NAMALWA (cell line): ENCODE measurements at regions not wholly inside any gene's neighbourhood (a gene's known extent, or its start where the extent isn't known, plus 50 kb on each side); places are given as distances from the start of the nearest gene placed in this dataset.
A peak's percentile ranks its signal among the peaks of the same experiment; 100 is the strongest.

Experiments
- DNase-seq: peaks from one replicate; pipeline ENCODE4 v3.0.0-alpha.2; 2015; ENCODE audit warnings: low spot score

GRCh38 chr14:44149597-44149996, 357.5 kb downstream of the FSCB start:
- DNase-seq, result peak; percentile 14

DNA sequence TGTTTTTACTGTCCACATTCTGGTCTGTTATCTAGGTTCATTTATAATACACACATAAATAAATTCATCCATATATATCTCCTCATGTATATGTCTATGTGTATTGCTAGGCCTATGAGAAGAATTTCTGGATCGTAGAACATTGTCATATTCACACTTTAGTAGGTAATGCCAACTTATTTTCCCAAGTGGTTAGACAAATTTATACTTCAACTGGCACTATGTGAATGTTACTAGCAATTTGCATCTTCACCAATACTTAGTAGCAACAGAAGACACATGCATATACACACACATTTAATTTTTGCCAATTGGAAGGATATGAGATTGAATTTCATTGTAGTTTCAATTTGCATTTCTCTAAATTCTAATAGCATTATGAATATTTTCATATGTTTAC, 365.1 kb downstream of the FSCB start:
- no peak for DNase-seq

GRCh38 chr14:44135972-44136371, 371.1 kb downstream of the FSCB start:
- no peak for DNase-seq

DNA sequence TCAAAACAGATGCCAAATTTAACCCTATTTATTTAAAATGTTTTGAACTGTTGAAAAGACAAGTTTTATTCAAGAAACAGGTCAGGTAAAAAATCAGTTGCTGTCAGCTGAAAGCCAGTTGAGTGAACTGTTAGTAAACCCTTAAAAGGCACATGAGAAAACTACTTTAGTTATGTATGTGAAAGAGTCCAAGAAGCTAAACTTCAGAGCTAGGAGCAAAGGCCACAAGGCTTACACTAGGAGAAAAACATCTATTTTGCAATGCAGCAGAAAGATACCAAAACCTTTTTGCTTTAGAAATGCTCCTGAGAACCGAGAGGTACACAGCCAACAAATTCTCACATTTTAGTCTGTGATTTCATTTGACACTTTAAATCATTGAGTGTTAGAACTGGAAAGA, 375.2 kb downstream of the FSCB start:
- DNase-seq, result no peak

GRCh38 chr14:44113769-44114730, 393.0 kb downstream of the FSCB start:
- no peak for DNase-seq

GRCh38 chr14:44112774-44113460, 394.2 kb downstream of the FSCB start:
- DNase-seq, result no peak

DNA sequence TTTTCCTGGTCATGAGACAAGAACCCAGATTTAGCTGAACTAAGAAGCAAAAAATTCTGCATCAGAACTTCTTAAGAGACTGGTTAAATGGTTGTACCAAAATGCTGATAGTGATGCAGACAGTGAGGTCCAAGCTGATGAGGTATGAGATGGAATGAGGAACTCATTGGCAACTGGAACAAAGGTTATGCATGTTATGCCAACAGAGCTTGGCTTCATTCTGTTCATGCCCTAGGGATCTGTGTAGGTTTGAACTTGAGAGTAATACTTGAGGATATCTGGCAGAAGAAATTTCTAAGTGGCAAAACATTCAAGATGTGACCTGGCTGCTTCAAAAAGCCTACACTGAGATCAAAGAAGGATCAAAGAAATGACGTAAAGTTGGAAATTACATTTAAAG, 398.0 kb downstream of the FSCB start:
- DNase-seq, result no peak

- DNase-seq, result no peak
Measured at GRCh38 chr14:44108601-44109000, 398.5 kb downstream of the FSCB start.

DNA sequence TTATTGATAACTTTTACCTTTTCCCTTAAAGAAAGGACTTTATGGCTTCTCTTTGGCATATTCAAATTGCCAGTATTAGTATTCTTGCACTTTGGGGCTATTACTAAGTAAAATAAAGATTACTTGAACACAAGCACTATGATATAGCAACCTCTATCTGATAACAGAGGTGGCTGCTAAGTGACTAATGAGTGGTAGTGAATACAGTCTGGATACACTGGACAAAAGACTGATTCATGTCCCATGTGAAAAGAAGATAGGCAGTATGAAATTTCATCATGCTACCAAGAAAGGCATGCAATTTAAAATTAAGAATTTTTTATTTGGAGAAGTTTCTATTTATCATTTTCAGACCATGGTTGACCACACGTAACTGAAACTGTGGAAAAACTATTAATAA, 399.9 kb downstream of the FSCB start:
- no peak for DNase-seq

DNA sequence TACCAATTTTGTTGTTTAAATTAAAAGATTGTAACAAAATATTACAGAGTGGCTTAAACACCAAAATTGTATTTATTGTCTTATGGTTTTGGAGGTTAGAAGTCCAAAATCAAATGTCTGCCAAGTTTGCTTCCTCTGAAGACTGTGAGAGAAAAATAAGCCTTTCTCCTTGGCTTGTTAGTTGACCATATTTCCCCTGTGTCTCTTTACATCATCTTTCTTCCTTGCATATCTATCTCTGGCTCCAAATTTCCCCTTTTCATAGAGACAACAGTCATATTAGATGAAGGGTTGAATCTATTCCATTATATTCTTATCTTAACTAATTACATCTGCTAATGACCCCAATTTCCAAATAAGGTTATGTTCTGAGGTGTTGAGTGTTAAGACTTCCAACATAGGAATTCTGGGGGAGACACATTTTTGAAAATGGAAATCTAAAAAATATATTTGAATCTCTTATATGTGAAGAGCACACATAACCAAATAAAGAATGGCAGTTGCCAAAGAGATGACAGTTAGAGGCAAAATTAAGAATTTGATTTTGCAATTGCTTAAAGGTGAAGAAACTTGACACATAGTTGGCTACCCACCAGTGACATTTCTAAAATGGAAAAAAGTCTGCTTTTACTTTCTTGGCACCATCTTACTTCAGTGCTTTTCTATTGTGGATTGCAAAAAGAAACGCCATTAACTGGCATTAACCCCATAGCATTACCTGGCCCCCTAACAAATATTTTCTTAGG, 407.2 kb downstream of the FSCB start:
- no peak for DNase-seq

DNA sequence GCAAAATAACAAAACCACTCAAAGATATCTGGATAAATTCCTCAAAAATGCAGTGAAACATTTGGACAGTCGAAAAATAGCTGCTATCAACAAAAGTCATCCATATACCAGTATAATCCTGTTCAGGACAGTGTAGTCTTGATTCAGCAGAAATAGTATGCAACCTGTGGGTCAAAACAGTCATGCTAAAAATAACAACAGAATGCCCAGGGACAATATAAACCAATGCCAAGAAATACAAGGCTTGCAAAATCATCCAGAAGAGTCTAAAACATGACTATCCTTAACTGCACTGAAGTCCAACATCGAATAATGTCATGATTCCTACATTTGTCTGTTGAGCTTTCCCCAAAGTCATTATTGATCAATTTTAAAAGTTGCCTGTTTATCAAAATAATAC, 425.9 kb downstream of the FSCB start:
- DNase-seq, result no peak

- DNase-seq, result no peak
Measured at GRCh38 chr14:44070046-44070445, 437.0 kb downstream of the FSCB start.

GRCh38 chr14:44053422-44053821, 453.7 kb downstream of the FSCB start:
- DNase-seq, result no peak

DNA sequence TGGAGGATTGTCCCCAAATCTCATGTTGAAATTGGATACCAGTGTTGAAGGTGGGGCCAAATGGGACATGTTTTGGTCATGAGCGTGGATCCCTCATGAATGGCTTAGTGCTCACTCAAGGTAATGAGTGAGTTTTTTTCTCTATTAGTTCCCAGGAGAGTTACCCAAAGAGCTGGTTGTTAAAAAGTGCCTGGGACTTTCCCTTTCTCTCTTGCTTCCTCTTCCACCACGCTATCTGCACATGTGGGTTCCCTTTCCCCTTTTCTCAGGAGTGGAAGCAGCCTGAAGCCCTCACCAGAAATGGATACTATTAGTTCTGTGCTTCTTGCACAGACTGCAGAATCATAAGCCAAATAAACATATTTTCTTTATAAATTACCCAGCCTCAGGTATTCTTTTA, 465.4 kb downstream of the FSCB start:
- DNase-seq, result no peak

DNA sequence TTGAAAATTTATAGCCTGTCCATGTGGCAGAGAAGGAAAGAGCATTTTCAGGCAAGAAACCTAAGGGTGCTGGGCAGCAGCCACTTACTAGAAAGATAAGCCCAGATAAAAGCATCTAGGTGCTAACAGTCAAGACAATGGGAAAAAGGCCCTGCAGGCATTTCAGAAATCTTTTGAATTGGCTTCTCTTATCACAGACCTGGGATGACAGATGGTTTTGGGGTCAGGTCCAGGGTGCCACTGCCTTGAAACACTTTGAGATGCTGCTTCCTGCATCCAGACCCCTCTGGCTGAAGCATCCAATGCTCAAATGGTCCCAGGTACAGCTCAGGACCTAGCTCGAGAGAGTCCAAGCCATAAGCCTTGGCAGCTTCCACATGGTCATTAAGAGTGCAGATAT, 466.5 kb downstream of the FSCB start:
- no peak for DNase-seq

GRCh38 chr14:44036248-44036647, 470.8 kb downstream of the FSCB start:
- DNase-seq, result no peak

DNA sequence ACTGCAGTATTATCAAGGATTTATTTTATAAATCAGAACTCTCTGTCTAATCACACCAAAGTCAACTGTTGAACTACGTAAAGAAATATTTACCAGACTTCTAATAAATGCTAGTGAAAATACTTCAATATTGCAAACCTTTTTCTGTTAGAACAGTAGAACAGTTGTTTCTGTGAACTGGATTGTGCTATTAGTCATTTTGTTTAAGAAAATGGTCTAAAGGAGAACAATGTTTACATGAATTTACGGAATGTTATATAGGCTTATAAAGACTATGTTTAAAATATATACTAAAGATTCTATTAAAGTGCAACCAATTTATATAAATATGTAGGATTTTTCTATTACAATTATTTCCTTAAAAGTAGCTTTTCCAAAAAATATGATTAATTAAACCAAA, 471.4 kb downstream of the FSCB start:
- no peak for DNase-seq

- no peak for DNase-seq
Measured at GRCh38 chr14:44030831-44031383, 476.2 kb downstream of the FSCB start.

GRCh38 chr14:44029933-44030332, 477.1 kb downstream of the FSCB start:
- DNase-seq, result no peak

DNA sequence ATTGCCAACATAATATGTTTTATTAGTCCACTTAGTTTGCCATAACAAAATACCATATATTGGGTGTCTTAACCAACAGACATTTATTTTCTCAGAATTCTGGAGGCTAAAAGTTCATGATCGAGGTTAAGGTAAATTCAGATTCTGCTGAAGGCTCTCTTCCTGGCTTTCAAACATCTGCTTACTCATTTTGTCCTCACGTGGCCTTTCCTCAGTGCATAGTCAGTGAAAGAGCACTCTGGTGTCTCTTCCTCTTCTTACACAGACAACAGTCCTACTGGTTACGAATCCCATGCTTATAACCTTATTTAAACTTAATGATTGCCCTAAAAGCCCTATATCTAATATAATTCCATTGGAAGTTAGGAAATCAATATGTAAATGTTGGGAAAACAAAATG, 479.7 kb downstream of the FSCB start:
- no peak for DNase-seq

DNA sequence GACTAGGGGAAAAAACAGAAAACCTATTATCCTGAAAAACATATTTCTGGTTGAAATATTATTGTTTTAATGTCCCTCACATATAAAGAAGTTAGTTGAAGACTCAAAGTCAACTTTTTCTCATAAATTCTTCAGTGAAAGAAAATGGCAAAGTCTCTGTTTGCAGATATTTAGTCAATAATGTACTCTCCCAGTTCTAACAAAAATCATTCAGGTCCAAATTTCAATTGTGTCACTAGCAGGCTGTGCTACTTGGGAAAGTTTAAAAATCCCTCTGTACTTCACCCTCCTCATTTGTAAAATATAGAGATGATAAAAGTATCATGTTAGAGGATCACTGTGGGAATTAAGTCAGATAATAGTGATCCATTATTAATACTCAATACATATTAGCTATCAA, 496.5 kb downstream of the FSCB start:
- no peak for DNase-seq

- DNase-seq, result no peak
Measured at GRCh38 chr14:44010071-44010470, 497.0 kb downstream of the FSCB start.
